NCI-H1105 (cell line): ENCODE measurements at regions not wholly inside any gene's neighbourhood (a gene's known extent, or its start where the extent isn't known, plus 50 kb on each side); places are given as distances from the start of the nearest gene placed in this dataset.
"Not testable (repeated sequence)": the region's sequence is repeated elsewhere in the genome, so short reads cannot be mapped to it uniquely, and the experiment has no call there.

Experiments
- DNase-seq: peaks from one replicate; lab custom pipeline; 2025; lab: John Stamatoyannopoulos, UW

DNA sequence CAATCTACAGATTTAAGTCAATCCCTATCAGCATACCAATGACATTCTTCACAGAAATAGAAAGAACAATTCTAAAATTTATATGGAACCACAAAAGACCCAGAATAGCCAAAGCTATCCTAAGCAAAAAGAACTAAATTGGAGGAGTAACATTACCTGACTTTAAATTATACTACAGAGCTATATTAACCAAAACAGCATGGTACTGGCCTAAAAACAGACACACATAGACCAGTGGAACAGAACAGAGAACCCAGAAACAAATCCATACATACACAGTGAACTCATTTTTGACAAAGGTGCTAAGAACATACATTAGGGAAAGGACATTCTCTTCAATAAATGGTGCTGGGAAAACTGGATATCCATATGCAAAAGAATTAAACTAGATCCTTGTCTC is 68.6 kb upstream of the HES1 start:
- not testable (repeated sequence) for DNase-seq

- no peak for DNase-seq
These were observed 68.0 kb upstream of the HES1 start for GRCh38 chr3:194067949-194068362.

GRCh38 chr3:194069421-194070219 is 66.3 kb upstream of the HES1 start:
- no peak for DNase-seq

DNA sequence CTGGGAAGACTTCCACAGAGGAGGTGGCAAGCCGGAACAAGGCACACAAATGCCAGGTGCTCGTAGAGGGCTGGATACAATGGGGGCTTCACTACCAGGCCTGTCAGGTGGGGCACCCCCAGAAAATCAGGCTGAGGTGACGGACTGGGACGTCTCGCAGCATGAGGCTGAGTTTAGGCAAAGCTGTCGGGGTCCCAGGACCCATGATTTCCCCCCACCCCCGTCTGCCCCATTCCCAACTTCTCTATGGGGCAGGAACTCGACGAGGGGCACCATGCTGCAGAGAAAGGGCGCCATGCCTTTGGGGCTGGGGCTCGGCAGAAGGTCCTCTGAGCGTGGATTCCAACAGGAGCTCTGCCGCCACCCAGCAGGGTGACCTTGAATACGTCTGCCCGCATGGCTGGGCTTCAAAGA is 65.7 kb upstream of the HES1 start:
- DNase-seq: no peak

GRCh38 chr3:194070634-194071409 is 65.1 kb upstream of the HES1 start:
- peak; percentile 74 for DNase-seq

DNA sequence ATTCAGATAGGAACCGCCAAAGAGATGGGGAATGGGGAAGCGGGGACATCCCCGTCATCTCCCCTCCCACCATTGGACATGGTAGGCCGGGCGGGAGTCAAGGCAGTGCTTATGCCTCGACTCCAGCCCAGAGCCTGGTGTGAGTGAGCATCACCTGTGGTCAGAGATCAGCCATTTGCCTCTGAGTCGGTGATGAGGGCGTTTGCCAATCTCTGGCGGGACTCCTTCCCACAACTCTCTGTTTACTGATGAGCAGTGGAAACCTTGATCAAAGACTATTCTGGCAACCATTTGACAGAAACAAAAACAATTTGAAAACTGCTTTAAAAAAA is 63.9 kb upstream of the HES1 start:
- no peak for DNase-seq

DNA sequence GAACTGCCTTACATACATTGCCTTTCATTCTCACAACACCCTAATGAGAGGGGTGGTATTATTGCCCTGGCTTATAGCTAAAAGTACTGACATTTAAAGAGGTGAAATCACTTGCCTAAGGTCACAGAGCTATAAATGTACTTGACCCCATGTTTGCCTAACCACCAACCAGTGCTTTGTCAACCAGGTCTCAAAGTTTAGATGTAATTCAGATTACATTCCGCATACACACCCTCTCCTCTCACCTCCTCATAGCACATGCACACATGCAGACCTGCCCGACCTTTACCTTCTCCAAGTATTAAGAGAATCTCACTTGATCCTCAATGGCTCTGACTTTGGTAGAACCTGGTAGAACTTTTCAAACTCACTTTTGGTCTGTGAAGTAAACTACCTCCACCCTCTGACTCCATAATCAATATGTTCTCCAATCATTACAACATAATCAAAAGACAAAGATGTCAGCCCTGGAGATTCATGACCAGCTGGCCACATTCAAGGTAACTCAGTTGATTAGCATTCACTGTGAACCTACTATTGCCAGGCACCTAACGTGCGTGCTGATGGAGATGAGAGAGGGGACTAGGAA is 63.2 kb upstream of the HES1 start:
- no peak for DNase-seq

GRCh38 chr3:194073926-194074325 is 62.0 kb upstream of the HES1 start:
- DNase-seq: no peak

DNA sequence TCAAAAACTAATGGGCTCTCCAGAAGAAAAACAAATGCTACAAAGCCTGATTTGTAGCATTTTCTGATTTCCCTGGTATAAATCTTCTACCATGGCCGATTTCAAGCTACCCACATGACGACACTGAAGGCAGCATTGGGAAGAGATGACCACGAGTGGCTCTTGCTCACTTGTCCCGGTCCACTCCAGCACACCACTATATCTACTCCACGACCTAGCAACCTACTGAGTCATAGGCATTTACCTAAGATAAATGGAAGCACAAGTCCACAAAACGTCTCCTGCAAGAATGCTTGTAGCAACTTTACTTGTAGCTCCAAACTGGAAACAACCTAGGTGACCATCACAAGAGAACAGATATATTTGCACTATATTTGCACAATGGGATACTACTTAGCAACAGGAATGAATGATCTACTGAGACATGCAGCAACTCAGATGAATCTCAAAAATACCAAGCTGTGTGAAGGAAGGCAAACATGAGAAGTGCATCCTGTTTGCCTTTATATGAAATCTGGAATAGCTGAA is 60.8 kb upstream of the HES1 start:
- DNase-seq: no peak

DNA sequence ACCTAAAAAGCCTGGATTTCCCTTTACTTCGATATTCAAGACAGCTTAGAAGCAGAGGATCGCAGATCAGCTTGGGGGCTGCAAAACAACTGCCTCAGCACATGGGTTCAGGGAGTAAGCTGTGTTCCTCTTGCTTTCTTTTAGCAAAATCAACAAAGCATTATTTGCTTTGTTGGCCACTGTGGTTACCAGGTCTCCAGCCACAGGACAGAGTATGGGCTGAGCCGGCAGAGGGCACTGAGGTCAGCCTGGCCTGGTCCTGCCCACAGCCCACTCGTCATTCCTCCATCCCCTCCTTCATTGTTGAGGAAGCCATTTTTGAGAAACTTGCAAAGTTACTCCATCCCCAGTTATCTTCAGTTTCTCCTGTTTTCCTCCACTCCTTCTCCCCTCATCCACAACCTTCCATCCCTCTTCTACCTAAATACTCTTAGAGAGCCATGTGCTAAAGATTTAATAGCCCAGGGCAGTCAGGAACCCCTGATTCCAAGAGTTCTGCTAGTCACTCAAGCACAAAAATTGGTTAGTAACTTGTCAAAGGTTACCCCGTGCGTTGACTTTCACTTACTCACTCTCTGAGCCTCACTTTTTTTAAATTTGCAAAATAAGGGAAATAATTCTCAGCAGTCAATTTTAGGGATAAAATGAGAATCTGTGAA is 60.0 kb upstream of the HES1 start:
- no peak for DNase-seq

GRCh38 chr3:194076475-194076874 is 59.5 kb upstream of the HES1 start:
- no peak for DNase-seq

GRCh38 chr3:194077602-194078001 is 58.3 kb upstream of the HES1 start:
- no peak for DNase-seq

- no peak for DNase-seq
These were observed 57.7 kb upstream of the HES1 start for GRCh38 chr3:194078045-194078821.

GRCh38 chr3:194079702-194080172 is 56.2 kb upstream of the HES1 start:
- DNase-seq: no peak

GRCh38 chr3:194080436-194080835 is 55.5 kb upstream of the HES1 start:
- no peak for DNase-seq

DNA sequence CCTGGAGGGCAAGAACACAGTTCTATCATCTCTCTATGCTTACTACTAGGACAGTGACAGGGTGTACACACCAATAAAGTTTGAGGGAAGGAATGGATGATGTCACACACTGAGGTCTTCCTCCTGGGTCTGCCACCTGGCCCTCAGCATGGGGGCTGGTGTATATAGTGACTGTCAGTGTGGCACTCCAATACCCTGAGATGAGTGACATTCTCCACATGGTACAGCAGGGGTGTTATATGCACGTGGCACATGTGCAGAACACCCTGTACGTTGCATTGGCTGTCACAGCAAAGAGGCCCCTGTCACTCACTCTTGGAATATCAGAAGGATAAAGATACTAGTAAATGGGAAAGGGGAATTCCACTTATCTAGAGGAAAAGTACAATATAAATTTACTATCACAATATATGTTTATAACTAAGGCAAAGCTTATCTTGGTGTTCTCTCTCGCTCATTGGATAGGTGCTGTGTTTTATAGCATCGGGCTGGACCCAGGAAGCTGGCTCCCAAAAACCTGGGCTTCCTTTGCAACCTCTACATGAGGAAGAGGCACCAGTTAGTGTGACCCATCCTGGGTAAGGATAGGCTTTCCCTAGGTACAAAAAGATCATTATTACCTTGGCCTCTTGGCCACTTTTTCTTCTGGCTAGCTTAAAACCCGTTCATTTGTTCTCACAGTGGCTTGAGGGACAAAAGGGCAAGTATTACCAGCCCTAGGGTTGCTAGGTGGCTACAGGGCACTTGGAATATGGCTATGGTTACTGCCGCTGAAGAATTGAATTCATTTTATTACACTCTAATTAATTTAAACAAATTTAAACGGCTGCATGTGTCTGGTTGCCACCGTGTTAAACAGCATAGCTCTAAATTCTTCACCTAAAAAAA is 54.8 kb upstream of the HES1 start:
- no peak for DNase-seq

DNA sequence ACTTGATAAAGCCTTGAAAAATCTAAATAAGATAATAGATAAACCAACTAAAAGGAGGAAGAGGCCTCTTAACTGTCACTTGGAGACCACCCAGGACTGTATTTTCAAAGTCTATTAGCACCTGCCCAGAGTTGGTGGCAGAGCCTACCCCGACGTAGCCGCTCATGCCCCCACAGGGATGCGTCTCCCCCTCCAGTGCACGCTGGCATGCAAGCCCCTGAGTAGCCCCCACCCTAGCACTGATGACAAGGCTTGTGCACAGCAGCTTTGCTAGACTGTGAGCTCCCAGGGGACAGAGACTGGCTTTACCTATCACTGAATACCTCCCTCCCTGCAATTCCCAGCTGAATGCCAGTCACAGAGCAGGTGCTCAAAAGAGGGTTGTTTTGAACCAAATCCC is 54.1 kb upstream of the HES1 start:
- DNase-seq: no peak

DNA sequence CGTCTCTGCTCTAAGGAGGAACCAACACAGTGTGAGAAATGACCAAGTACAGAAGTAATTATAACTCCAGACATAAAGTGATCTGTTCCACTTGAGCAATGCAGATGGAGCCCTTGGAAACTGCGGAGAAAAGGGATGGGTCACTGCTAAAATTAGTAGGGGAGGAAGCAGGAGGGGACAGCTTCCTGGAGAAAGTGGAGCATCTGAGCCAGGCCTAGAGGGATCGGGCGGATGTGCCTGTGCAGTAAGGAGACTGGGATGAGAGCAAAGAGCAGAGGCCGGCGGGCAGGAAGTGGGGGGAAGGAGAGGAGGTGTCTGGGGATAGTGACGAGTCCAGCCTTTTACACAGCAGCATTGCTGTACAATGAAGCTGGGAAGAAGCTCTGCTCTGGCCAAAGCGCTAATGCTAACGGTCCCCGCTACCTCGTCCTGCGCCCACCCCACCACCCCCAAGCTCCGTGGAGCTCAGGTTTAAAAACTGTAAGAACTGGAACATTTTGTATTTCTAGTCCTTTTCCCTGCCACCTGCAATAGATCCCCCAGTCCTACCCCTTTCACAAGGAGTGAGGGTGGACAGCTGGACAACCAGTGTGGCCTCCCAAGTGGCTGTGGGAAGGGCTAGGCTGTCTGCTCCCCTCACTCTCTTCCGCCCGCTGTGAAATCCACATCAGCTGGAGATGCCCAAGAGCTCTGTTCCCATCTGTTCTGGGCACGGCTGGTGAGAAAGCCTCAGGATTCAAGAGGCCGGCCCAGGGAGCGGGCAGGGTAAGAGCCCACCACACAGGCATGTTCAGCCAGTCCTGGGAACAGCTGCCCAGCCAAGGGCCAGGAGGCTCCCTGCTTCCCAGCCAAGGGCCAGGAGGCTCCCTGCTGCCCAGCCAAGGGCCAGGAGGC is 53.0 kb upstream of the HES1 start:
- DNase-seq: no peak

DNA sequence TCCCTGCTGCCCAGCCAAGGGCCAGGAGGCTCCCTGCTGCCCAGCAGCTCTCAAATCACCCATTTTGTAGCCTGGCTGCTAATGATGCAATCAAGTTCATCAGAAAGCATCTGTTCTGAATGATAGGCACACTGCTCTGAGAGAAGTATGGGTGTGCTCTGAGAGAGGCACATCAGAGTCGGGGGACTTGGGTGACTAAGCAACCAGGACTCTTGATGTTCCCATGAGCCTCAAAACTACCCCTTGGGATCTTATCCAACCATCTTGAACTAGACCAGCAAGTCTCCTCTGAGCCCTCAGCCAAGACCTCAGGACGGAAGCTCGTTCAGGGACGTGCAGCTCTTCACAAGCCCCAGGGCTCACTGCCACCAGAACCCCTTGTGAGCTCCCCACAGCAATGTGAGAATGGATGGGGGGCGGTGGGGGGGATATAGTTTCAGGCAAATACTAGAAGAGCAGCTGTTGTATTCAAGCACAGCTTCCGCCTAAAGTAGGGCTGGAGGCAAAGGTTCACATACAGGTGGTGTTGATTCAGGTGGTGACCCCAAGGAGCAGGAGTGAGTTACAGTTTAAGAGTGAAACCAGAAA is 52.2 kb upstream of the HES1 start:
- no peak for DNase-seq
